ENCODE measurements at regions not wholly inside any gene's neighbourhood (a gene's known extent, or its start where the extent isn't known, plus 50 kb on each side); places are given as distances from the start of the nearest gene placed in this dataset.

GRCh38 chr11:33622186-33622585, 78.4 kb downstream of the C11orf91 start:
- H4K20me1 ChIP-seq (ENCODE audit: low read depth, low read length) = no peaks in the 10 kb centered on the region
- no peak overlapping the region for H3K4me2 ChIP-seq (ENCODE audit: low read depth, low read length, poor library complexity, severe bottlenecking)
- no peaks in the 10 kb centered on the region for H3K36me3 ChIP-seq (ENCODE audit: low read length)
- no peak overlapping the region for H3K27ac ChIP-seq (ENCODE audit: low read depth, low read length)
- H3K9ac ChIP-seq (ENCODE audit: low read length) = no peak overlapping the region
- H3K9me3 ChIP-seq (ENCODE audit: insufficient read depth, low read length) = no peaks in the 10 kb centered on the region
- no peaks in the 10 kb centered on the region for H3K9me2 ChIP-seq (replicated peaks; ENCODE audit: insufficient read depth, low read length)
- H3K4me3 ChIP-seq (ENCODE audit: insufficient read depth, low read length, poor library complexity, severe bottlenecking) = no peak overlapping the region
- H3K79me2 ChIP-seq (ENCODE audit: insufficient read depth, low read length) = no peaks in the 10 kb centered on the region
- H3K27me3 ChIP-seq (ENCODE audit: low read length) = no peaks in the 10 kb centered on the region
- TF ChIP-seq CTCF (IDR thresholded peaks at IDR 0.05; ENCODE audit: insufficient read depth, low read length, poor library complexity, severe bottlenecking) = no peak
- TF ChIP-seq EZH2phosphoT487 (conservative IDR thresholded peaks at IDR 0.05; ENCODE audit: low read length) = no peak
- H2AFZ ChIP-seq (ENCODE audit: low read depth, low read length, severe bottlenecking) = no peak overlapping the region
- no peaks in the 10 kb centered on the region for H3F3A ChIP-seq (ENCODE audit: insufficient read depth)

DNA sequence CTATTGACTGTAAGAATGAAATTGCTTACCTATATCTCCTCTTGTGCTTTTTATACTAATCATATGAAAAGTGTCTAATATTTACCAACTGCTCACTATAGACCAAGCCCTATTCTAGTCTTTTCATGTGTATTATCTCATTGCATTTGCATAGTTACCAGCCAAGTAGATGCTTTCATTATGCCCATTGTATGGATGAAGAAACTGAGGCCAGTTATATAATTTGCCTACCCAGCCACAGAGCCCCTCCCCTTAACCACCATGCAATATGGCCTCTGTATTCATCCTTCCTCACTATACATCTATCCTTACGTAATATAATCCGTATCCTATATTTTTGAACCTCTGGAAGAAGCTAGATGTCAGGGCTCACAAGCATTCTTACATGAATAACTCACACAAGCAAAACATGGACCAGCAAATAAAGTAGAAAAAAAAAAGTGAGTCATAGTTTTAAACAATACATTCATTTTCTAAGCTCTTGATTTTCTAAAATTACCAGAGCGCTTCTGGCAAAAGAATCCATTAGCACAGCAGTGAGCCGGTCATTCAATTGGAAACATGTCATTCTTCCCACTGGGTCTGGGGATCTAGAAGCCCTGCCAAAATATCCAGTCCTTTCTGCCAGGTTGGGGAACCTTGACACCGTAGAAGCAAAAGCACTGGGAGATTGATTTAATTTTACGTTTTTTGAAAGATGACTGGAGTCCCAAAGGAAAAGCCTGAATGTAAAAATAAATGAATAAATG, 80.0 kb downstream of the C11orf91 start:
- no peaks in the 10 kb centered on the region for H3K36me3 ChIP-seq (ENCODE audit: low read length)
- no peak overlapping the region for H3K4me3 ChIP-seq (ENCODE audit: insufficient read depth, low read length, poor library complexity, severe bottlenecking)
- H4K20me1 ChIP-seq (ENCODE audit: low read depth, low read length) = no peaks in the 10 kb centered on the region
- no peaks in the 10 kb centered on the region for H3K79me2 ChIP-seq (ENCODE audit: insufficient read depth, low read length)
- no peak overlapping the region for H3K9ac ChIP-seq (ENCODE audit: low read length)
- no peak overlapping the region for H2AFZ ChIP-seq (ENCODE audit: low read depth, low read length, severe bottlenecking)
- H3K27ac ChIP-seq (ENCODE audit: low read depth, low read length) = no peak overlapping the region
- TF ChIP-seq CTCF (IDR thresholded peaks at IDR 0.05; ENCODE audit: insufficient read depth, low read length, poor library complexity, severe bottlenecking) (no peak), EZH2phosphoT487 (conservative IDR thresholded peaks at IDR 0.05; ENCODE audit: low read length) (no peak)
- no peaks in the 10 kb centered on the region for H3K27me3 ChIP-seq (ENCODE audit: low read length)
- no peaks in the 10 kb centered on the region for H3K9me3 ChIP-seq (ENCODE audit: insufficient read depth, low read length)
- no peaks in the 10 kb centered on the region for H3F3A ChIP-seq (ENCODE audit: insufficient read depth)
- H3K4me2 ChIP-seq (ENCODE audit: low read depth, low read length, poor library complexity, severe bottlenecking) = no peak overlapping the region
- H3K9me2 ChIP-seq (replicated peaks; ENCODE audit: insufficient read depth, low read length) = no peaks in the 10 kb centered on the region

DNA sequence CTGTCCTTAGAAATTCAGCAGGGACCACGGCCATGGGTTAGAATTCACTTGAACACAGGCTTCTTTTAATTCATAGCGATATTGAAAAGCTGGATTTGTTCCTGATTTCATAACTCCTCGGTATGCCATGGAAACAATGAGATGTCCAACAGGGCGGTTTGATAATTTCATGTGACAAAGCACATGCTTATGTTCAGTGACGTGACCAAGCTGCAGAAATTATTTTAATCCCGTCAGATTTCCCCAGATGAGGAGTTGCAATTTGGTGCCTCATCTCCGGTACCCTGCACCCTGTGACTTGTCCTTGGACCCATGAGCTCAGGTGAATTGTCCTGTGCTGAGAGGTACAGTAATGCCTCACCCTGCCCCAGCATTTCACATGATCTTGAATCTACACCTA, 81.7 kb downstream of the C11orf91 start:
- H2AFZ ChIP-seq (ENCODE audit: low read depth, low read length, severe bottlenecking) = no peak overlapping the region
- H3F3A ChIP-seq (ENCODE audit: insufficient read depth) = no peaks in the 10 kb centered on the region
- no peak for TF ChIP-seq CTCF (IDR thresholded peaks at IDR 0.05; ENCODE audit: insufficient read depth, low read length, poor library complexity, severe bottlenecking)
- no peak for TF ChIP-seq EZH2phosphoT487 (conservative IDR thresholded peaks at IDR 0.05; ENCODE audit: low read length)
- no peaks in the 10 kb centered on the region for H3K9me2 ChIP-seq (replicated peaks; ENCODE audit: insufficient read depth, low read length)
- H3K36me3 ChIP-seq (ENCODE audit: low read length) = no peaks in the 10 kb centered on the region
- no peaks in the 10 kb centered on the region for H3K9me3 ChIP-seq (ENCODE audit: insufficient read depth, low read length)
- no peaks in the 10 kb centered on the region for H3K79me2 ChIP-seq (ENCODE audit: insufficient read depth, low read length)
- no peak overlapping the region for H3K4me2 ChIP-seq (ENCODE audit: low read depth, low read length, poor library complexity, severe bottlenecking)
- H4K20me1 ChIP-seq (ENCODE audit: low read depth, low read length) = no peaks in the 10 kb centered on the region
- no peaks in the 10 kb centered on the region for H3K27me3 ChIP-seq (ENCODE audit: low read length)
- no peak overlapping the region for H3K27ac ChIP-seq (ENCODE audit: low read depth, low read length)
- no peak overlapping the region for H3K9ac ChIP-seq (ENCODE audit: low read length)
- H3K4me3 ChIP-seq (ENCODE audit: insufficient read depth, low read length, poor library complexity, severe bottlenecking) = no peak overlapping the region
